CD4-positive, alpha-beta T cell treated with Interleukin-15 for 1 hour (primary cell): ENCODE measurements at regions not wholly inside any gene's neighbourhood (a gene's known extent, or its start where the extent isn't known, plus 50 kb on each side); places are given as distances from the start of the nearest gene placed in this dataset.

Experiments used
- DNase-seq: peaks from one replicate; pipeline ENCODE4 v3.0.0-alpha.2; 2020

DNA sequence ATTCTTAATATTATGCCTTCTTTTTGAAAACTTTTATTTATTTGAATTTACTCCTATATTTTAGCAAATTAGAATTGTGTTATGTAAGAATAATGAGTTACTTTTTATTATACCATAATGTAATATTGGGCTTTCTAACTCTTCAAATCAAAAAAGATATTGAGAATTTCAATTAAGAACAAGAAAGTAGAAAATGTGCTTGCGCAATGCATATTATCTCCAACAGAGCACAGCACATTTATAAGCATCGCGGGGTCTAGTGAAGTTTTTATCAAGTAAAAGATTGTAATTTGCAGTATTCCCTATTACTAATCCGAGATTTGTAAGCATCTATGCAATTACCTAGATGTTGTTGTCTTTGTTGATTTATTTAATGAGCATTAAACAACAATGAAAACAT is 829.1 kb upstream of the CNTNAP5 start:
- DNase-seq, result no peak

DNA sequence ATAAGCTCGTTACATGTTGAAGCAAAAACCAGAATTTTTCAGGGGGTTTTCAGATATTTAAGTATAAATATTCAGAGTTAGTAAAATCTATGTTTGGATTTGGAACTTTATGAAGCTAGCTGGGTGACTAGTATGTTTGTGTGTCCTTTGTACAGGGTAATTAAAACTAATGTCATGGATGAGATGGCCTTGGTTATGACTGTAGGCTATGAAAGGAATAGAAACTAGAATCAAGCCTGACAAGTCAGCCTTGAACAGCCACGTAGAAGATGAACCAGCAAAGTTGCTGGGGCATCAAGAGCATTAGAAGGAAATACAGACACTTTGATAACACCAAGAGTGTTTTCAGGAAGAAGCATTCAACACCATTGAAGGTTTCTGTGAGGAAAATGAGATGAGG is 825.1 kb upstream of the CNTNAP5 start:
- DNase-seq, result no peak

DNA sequence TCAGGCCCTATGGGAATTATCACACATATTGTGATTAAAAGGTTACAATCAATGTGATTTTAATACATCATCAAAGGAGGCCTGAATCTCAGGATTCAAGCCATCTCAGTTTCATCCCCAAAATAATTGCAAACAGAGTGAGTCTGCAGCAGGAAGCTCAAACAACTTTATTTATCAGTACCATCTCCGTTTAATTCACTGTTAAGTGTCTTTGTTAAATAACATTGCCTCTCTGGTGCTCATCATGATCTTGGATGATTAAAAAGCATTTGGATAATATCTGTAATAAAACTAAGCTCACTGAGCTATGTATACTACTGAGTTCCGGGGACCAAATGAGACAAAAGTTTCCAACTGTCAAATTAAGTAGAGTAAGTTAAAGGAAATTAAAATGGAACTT is 817.8 kb upstream of the CNTNAP5 start:
- no peak for DNase-seq

DNA sequence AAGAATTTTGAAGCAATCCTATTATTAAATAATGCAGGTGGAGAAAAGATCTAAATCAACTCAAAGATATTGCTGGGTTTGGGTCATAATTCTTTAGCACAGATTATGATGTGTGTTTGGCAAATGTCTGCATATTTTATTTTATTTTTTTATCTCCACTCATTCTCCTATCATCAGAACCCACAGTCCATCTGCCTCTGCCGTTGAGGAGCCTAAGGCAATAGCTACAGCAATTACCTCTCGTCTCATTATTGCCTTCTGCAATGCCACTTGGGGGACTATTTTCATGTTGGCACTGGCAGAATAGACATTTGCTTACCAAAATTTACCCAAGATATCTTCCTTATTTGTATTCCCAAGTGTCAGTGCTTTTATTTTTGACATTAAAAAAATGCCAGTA is 815.9 kb upstream of the CNTNAP5 start:
- DNase-seq, result no peak

DNA sequence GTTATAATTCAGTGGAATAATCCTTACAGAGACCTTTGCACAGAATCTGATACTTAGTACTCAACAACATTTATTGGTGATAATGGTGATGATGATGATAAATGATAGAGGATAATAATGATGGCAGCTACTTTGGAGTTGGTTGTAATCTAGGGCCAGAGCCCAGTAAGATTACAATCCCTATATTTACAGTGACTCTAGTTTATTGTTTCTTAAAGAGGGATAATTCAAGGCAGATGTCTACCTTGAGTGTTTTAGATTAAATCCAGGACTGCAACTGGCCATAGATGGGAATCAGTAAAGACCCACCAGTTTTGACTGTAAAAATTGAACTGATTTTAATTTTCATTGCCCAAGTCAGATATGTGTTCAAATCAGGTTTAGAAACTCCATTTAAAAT is 813.9 kb upstream of the CNTNAP5 start:
- DNase-seq, result no peak

DNA sequence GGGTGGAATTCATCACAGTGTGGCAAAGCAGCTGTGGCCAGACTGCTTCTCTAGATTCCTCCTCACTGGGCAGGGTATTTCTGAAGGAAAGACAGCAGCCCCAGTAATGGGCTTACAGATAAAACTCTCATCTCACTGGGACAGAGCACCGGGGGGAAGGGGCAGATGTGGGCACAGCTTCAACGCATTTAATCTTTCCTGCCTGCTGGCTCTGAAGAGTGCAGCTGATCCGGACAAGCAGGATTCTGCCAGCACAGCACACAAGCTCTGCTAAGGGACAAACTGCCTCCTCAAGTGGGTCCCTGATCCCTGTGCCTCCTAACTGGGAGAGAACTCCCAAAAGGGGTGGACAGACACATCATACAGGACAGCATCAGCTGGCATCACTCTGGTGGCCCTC is 779.9 kb upstream of the CNTNAP5 start:
- no peak for DNase-seq

DNA sequence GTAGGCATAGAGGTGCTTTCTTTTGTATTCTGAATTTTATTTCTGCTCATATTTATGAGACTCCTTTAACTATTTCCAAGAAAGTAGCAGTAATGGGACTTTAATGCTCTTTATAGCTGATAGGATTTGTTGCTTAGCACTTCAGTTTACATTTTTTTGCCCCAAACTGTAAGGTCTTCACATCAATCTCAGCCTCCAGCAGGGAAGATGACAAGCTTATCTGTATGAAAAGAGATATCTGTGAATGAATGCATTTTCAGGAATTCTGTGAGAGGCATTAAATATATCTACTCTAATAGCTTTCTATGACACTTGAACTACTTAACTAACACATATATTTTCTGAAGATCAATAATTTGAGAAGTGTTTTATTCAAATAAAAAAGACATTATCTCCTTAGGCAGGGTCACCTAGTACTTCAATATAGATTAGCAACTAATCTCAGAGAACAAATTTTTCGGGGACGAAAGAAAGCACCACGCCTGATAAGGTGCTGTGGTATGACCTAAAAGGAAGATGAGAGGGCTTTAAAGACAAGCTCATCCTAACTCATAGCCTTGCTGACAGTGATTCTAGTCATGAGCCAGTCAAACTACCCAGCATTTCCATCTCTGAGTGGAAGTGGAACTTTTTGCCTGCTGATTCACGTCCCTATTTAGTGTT is 766.1 kb upstream of the CNTNAP5 start:
- no peak for DNase-seq

DNA sequence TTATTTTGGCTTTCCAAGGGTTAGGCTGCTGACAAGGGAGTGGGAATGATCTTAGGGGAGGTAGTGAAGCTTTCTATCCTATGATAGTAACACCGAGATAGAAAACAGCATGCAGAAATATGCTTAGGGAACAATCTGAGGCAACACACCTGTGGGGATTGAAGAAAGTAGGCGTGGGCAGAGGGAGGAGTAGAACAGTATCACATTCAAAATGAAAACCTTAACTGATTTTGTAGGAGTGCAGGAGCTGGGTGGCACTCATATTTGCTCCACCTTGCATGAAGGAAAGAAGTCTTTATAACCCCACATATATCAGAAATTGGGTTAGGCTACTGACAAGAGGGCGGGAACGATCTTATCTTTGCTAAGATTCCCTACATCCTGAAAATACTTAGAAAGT is 762.2 kb upstream of the CNTNAP5 start:
- no peak for DNase-seq

DNA sequence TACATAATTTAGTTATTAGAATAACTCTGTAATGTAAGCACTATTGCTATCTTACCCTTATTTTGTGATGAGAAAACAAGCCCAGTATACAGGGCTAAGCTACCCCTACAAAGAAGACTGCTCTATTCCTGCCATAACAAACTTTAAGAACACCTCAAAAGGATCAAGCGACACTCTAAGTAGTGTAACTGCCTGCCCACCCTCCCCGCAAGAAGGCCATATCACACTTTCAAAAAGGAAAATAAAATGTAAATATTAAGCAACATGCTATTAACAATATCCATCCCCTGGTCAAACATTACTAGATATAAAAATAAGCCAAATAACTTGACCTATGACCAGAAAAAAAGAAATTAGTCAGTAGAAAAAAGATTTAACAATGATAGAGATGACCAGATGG is 741.7 kb upstream of the CNTNAP5 start:
- no peak for DNase-seq

DNA sequence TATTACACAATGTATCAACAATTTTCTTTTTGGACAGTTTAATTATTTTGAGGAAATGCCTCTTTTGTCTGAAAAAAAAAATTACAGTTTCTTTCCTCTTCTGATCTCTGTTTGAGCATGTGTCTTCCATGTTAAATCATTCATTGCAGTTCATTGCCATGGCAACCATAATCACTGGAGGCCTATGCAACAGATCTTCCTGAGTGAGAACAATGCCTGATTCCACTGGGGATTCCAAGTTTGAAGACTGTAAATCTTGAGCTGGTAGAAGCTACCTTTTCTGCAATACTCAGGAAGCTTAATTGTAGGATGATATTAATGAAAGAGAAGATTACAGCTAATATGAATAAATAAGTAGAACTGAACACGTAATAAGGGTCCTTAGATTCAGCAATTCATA is 721.4 kb upstream of the CNTNAP5 start:
- no peak for DNase-seq
